HEK293T (cell line): ENCODE measurements at regions not wholly inside any gene's neighbourhood (a gene's known extent, or its start where the extent isn't known, plus 50 kb on each side); places are given as distances from the start of the nearest gene placed in this dataset.

Experiments used
- CTCF ChIA-PET: fragments of 350-600 bp; formaldehyde crosslinking; extraction: SDS; loops from one replicate; lab custom pipeline; 2021; ENCODE audit warnings: antibody characterized with exemption, inconsistent platforms; lab: Yijun Ruan, JAX
- POLR2A ChIA-PET: fragments of 350-600 bp; formaldehyde crosslinking; extraction: SDS; loops from one replicate; lab custom pipeline; 2020; ENCODE audit warnings: antibody characterized with exemption, inconsistent platforms; lab: Yijun Ruan, JAX
- DNase-seq: peaks from one replicate; pipeline ENCODE4 v3.0.0; 2012; ENCODE audit warnings: mixed read lengths; ENCODE audit errors: extremely low spot score
- ARNT ChIP-seq: fragments of 450-650 bp; IDR thresholded peaks from 2 replicates; pipeline ENCODE4 v1.6.1; 2017; ENCODE audit warnings: mild to moderate bottlenecking
- BHLHE40 ChIP-seq: fragments of 450-650 bp; IDR thresholded peaks from 2 replicates; pipeline ENCODE4 v1.6.1; 2016; ENCODE audit warnings: mild to moderate bottlenecking, moderate library complexity, borderline replicate concordance
- CTBP1 ChIP-seq: fragments of 450-650 bp; IDR thresholded peaks from 2 replicates; pipeline ENCODE4 v1.6.1; 2016; ENCODE audit warnings: borderline replicate concordance
- ELF4 ChIP-seq: fragments of 450-650 bp; IDR thresholded peaks from 2 replicates; pipeline ENCODE4 v1.6.1; 2017; ENCODE audit warnings: antibody characterized with exemption
- FOXA1 ChIP-seq: fragments of 450-650 bp; IDR thresholded peaks from 2 replicates; pipeline ENCODE4 v1.6.1; 2016; ENCODE audit warnings: mild to moderate bottlenecking
- FOXK2 ChIP-seq: fragments of 450-650 bp; IDR thresholded peaks from 2 replicates; pipeline ENCODE4 v1.6.1; 2016; ENCODE audit warnings: mild to moderate bottlenecking
- FOXM1 ChIP-seq: fragments of 450-650 bp; IDR thresholded peaks from 2 replicates; pipeline ENCODE4 v1.6.1; 2017; ENCODE audit warnings: mild to moderate bottlenecking, borderline replicate concordance
- HDGF ChIP-seq: fragments of 450-650 bp; IDR thresholded peaks from 2 replicates; pipeline ENCODE4 v1.6.1; 2017; ENCODE audit warnings: antibody characterized with exemption, borderline replicate concordance
- L3MBTL2 ChIP-seq: fragments of 450-650 bp; conservative IDR thresholded peaks from 2 replicates; pipeline ENCODE4 v1.6.1; 2016; ENCODE audit warnings: mild to moderate bottlenecking
- LEF1 ChIP-seq: fragments of 450-650 bp; IDR thresholded peaks from 2 replicates; pipeline ENCODE4 v1.6.1; 2017; ENCODE audit warnings: mild to moderate bottlenecking, borderline replicate concordance
- NFRKB ChIP-seq: fragments of 450-650 bp; IDR thresholded peaks from 2 replicates; pipeline ENCODE4 v1.6.1; 2016; ENCODE audit warnings: mild to moderate bottlenecking, moderate library complexity
- SP1 ChIP-seq: fragments of 450-650 bp; IDR thresholded peaks from 2 replicates; pipeline ENCODE4 v1.6.1; 2017
- SUZ12 ChIP-seq: fragments of 450-650 bp; IDR thresholded peaks from 2 replicates; pipeline ENCODE4 v1.6.1; 2016; ENCODE audit warnings: mild to moderate bottlenecking
- TARDBP ChIP-seq: fragments of 450-650 bp; IDR thresholded peaks from 2 replicates; pipeline ENCODE4 v1.6.1; 2016
- ZNF384 ChIP-seq: fragments of 450-650 bp; IDR thresholded peaks from 2 replicates; pipeline ENCODE4 v1.6.1; 2016
- TF ChIP-seq, protein P1 (sequence below): fragments of 450-650 bp; IDR thresholded peaks from 2 replicates; pipeline ENCODE4 v1.6.1; 2016

DNA sequence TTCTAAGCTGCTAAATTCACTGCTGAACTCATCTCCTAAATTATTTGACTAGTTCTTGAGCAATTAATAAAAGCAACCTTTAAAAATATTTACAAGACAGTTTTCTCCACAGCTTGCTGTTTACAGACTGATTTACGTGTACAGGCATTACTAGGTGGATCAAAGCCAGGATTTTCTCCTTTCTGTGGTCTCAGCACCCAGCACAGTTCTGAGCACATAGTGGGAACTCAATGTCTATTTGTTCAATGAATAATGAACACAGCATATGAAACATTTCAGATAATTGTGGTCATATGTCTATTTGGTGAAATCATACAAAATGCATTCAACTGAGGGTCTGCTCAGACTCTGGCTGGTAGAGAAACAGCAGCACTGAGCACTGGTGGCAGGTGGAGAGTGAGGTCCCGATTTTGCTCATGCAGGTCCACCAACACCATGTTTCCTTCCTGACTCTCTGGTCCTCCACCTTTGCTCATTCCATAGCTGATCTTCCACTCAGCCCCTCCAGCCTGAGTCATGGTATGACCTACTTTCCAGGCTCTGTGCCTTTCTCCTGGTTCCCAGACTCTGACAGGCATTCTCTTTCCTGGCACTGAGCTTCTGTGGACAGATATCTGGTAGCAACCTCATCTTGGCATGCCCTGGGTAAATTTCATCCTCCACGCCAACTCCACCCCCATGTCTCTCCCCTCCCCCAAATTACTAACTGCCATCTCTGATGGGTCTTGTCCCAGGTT lies 311.3 kb downstream of the TGFB2 start:
- ChIA-PET POLR2A (no interaction called here), CTCF (interaction anchor here (0.6 kb wide), 1 partner anchor 10 kb away, joined by 5 read pairs; no protein-coding TSS in a partner anchor)
- no peak for TF ChIP-seq L3MBTL2
- no peak for TF ChIP-seq ELF4
- TF ChIP-seq, protein P1, sequence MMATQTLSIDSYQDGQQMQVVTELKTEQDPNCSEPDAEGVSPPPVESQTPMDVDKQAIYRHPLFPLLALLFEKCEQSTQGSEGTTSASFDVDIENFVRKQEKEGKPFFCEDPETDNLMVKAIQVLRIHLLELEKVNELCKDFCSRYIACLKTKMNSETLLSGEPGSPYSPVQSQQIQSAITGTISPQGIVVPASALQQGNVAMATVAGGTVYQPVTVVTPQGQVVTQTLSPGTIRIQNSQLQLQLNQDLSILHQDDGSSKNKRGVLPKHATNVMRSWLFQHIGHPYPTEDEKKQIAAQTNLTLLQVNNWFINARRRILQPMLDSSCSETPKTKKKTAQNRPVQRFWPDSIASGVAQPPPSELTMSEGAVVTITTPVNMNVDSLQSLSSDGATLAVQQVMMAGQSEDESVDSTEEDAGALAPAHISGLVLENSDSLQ: no peak
- no peak for TF ChIP-seq ZNF384
- TF ChIP-seq BHLHE40: no peak
- TF ChIP-seq LEF1: no peak
- DNase-seq: no peak

DNA sequence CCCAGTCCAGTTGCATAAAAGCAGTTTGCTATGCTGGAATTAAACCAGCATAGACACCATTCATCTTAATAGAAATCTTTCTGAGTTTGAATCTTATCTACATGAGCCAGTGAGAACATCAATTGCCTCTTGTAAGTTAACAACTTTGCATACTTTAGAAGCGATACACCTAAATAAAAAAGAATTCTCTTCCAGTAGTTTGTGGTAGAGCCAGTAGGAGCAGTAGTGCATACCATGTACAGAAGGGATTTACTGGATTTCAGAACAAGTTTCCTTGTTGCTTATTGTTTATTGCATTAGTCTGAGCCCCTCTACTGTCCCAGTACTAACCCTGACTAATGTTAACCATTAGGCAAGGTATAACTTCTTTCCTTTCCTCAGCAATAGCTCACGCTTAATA lies 313.1 kb downstream of the TGFB2 start:
- POLR2A ChIA-PET: no interaction called here
- CTCF ChIA-PET: no interaction called here
- no peak for DNase-seq
- no peak for TF ChIP-seq CTBP1
- no peak for TF ChIP-seq TARDBP
- no peak for TF ChIP-seq FOXA1
- no peak for TF ChIP-seq BHLHE40
- TF ChIP-seq FOXM1: no peak
- TF ChIP-seq HDGF: no peak
- TF ChIP-seq LEF1: no peak
- TF ChIP-seq ARNT: no peak
- no peak for TF ChIP-seq FOXK2
- no peak for TF ChIP-seq ELF4
- TF ChIP-seq NFRKB: no peak
- no peak for TF ChIP-seq L3MBTL2
- TF ChIP-seq SP1: no peak
- TF ChIP-seq, protein P1: no peak
- TF ChIP-seq ZNF384: no peak
- no peak for TF ChIP-seq SUZ12

DNA sequence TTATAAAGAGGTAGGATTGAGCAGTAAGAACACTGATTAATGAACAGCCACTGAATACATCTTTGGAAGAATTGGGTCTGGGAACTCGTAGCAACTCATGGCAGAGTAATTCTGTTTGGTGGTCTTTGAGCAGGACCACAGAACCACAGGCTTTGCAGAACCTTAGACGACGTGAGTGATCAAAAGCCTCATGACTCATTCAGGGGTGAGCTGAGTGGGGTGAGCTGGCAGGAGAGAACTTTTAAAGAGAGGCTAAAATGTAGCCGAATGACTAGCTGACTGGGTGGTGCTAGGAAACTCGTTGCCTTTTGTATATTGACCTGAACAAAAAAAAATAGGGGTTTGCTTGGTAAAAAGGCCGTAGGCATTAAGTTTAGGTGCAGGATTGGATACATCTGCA lies 313.8 kb downstream of the TGFB2 start:
- ChIA-PET POLR2A (no interaction called here), CTCF (interaction anchor here (0.7 kb wide), 1 partner anchor 75 kb away, joined by 6 read pairs; no protein-coding TSS in a partner anchor)
- no peak for DNase-seq
- TF ChIP-seq ARNT: no peak
- TF ChIP-seq LEF1: no peak

DNA sequence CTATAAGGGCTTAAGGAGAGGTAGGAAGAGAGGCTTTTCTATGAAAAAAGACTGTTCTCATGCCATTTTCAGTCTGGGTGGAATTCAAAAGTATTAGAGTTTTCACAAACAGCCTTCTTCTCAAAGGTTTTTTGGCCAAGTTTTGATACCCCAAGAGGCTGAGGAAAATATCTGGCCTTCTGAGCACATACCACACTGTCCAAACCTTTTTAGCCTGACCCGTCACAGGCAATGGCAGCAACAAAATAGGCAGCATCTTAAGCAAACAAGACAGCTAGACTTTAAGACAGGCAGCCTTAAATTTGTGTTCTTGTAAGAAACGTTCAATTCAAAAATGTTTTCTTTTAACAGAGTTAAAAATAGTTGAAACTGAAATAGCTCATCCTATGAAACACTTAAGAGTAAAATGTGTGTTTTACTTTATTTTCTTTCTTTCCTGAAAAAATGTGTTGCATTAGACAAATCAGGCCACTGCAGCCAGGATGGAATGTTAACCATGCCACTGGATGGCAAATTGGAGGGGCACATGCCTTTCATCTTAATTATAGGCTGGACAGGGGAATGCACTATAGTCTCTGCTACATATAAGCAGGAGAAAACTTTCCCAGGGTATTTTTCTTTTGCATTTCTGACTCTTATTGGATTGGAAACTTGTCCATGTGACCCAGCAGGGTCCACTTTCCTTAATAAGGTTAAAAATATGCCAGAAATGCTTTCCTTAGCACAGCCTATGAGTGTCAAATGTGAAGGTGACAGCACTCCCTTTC lies 315.0 kb downstream of the TGFB2 start:
- CTCF ChIA-PET: interaction anchor here (0.7 kb wide), 1 partner anchor 1717 kb away, joined by 3 read pairs; no protein-coding TSS in a partner anchor
- DNase-seq: no peak
- POLR2A ChIA-PET: no interaction called here
- TF ChIP-seq ELF4 (no peak), NFRKB (no peak), LEF1 (no peak), FOXK2 (no peak), BHLHE40 (no peak), ARNT (no peak), FOXM1 (no peak), SP1 (no peak), FOXA1 (no peak), ZNF384 (no peak), CTBP1 (no peak), HDGF (no peak), SUZ12 (no peak), L3MBTL2 (no peak), TARDBP (no peak)
- TF ChIP-seq, protein P1: no peak

DNA sequence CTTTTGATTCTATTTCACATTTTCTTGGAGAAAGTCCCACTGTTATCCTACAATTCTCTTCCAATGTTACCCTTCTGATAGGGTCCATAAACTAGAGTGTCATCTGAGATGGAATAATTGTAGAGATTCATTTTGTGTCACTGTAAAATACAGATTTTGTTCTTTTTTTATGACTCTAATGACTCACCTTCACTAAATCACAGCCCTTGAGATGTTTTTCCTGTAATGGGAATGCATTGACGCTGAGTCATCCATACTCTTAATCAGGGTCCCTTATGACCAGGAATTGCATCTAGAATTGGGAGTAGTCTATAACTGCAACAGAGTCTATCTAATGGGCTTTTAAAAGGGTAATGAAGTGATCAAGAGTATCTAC lies 315.5 kb downstream of the TGFB2 start:
- POLR2A ChIA-PET: no interaction called here
- DNase-seq: no peak
- TF ChIP-seq NFRKB: no peak
- TF ChIP-seq LEF1: no peak
- TF ChIP-seq ELF4: no peak
- no peak for TF ChIP-seq SP1
- TF ChIP-seq, protein P1: peak; percentile 38; the same call in 1 of the 2 replicates
- TF ChIP-seq L3MBTL2: no peak
- CTCF ChIA-PET: no interaction called here
